ENCODE measurements at regions not wholly inside any gene's neighbourhood (a gene's known extent, or its start where the extent isn't known, plus 50 kb on each side); places are given as distances from the start of the nearest gene placed in this dataset.
"Not testable (repeated sequence)": the region's sequence is repeated elsewhere in the genome, so short reads cannot be mapped to it uniquely, and the experiment has no call there.

DNA sequence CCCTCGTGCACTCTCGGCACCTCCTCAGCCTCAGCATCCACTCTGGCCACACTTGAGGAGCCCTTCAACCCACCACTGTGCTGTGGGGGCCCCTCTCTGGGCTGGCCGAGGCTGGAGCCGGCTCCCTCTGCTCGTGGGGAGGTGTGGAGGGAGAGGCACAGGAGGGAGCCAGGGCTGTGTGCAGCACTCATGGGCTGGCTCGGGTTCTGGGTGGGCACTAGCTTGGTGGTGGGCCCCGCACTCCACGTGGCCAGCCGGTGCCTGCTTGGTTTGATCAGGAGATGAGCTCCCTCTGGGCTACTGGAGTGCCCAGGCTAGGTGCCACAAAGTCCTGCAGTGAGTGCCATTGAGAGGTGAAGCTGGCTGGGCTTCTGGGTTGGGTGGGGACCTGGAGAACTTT is 949.4 kb upstream of the GJE1 start:
- H3K4me2 ChIP-seq (ENCODE audit: low read depth, low read length) = no peak overlapping the region
- H4K20me1 ChIP-seq (ENCODE audit: insufficient read depth, low read length) = no peaks in the 10 kb centered on the region

DNA sequence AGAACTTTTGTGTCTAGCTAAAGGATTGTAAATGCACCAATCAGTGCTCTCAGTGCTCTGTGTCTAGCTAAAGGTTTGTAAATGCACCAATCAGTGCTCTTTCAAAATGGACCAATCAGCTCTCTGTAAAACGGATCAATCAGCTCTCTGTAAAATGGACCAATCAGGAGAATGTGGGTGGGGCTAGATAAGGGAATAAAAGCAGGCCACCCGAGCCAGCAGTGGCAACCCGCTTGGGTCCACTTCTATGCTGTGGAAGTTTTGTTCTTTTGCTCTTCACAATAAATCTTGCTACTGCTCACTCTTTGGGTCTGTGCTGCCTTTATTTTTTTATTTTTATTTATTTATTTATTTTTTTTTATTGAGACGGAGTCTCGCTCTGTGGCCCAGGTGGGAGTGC is 957.3 kb upstream of the GJE1 start:
- H3K36me3 ChIP-seq (replicated peaks; ENCODE audit: insufficient read depth, low read length); DNase-seq; H3K27ac ChIP-seq (ENCODE audit: low read length); H3K79me2 ChIP-seq (ENCODE audit: low read length); H2AFZ ChIP-seq (ENCODE audit: low read length); H3F3A ChIP-seq (ENCODE audit: insufficient read depth, low read length); H4K20me1 ChIP-seq (ENCODE audit: insufficient read depth, low read length); H3K4me1 ChIP-seq (ENCODE audit: low read length); H3K4me2 ChIP-seq (ENCODE audit: low read depth, low read length); H3K9ac ChIP-seq (ENCODE audit: low read length); H3K27me3 ChIP-seq (replicated peaks; ENCODE audit: insufficient read depth, low read length); H3K4me3 ChIP-seq (ENCODE audit: low read length); H3K9me2 ChIP-seq (replicated peaks; ENCODE audit: insufficient read depth, low read length); H3K9me3 ChIP-seq (replicated peaks; ENCODE audit: insufficient read depth, low read length): not testable (repeated sequence)

More for the DNA sequence above, 949.4 kb upstream of the GJE1 start:
- H3F3A ChIP-seq (ENCODE audit: insufficient read depth, low read length) = no peaks in the 10 kb centered on the region
- H3K27ac ChIP-seq (ENCODE audit: low read length) = no peak overlapping the region
- no peaks in the 10 kb centered on the region for H3K79me2 ChIP-seq (ENCODE audit: low read length)
- no peak for TF ChIP-seq EZH2 (optimal IDR thresholded peaks at IDR 0.05; ENCODE audit: low read depth, low read length)
- no peak for TF ChIP-seq EZH2phosphoT487 (IDR thresholded peaks at IDR 0.05; ENCODE audit: low read length)
- TF ChIP-seq, protein P1, sequence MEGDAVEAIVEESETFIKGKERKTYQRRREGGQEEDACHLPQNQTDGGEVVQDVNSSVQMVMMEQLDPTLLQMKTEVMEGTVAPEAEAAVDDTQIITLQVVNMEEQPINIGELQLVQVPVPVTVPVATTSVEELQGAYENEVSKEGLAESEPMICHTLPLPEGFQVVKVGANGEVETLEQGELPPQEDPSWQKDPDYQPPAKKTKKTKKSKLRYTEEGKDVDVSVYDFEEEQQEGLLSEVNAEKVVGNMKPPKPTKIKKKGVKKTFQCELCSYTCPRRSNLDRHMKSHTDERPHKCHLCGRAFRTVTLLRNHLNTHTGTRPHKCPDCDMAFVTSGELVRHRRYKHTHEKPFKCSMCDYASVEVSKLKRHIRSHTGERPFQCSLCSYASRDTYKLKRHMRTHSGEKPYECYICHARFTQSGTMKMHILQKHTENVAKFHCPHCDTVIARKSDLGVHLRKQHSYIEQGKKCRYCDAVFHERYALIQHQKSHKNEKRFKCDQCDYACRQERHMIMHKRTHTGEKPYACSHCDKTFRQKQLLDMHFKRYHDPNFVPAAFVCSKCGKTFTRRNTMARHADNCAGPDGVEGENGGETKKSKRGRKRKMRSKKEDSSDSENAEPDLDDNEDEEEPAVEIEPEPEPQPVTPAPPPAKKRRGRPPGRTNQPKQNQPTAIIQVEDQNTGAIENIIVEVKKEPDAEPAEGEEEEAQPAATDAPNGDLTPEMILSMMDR (IDR thresholded peaks at IDR 0.05; ENCODE audit: low read length) = no peak
- H3K4me1 ChIP-seq (ENCODE audit: low read length) = no peaks in the 10 kb centered on the region
- H2AFZ ChIP-seq (ENCODE audit: low read length) = no peak overlapping the region
- no peaks in the 10 kb centered on the region for H3K9me3 ChIP-seq (replicated peaks; ENCODE audit: insufficient read depth, low read length)
- no peaks in the 10 kb centered on the region for H3K36me3 ChIP-seq (replicated peaks; ENCODE audit: insufficient read depth, low read length)
- no peaks in the 10 kb centered on the region for H3K27me3 ChIP-seq (replicated peaks; ENCODE audit: insufficient read depth, low read length)
- no peaks in the 10 kb centered on the region for H3K9me2 ChIP-seq (replicated peaks; ENCODE audit: insufficient read depth, low read length)
- no peak overlapping the region for H3K9ac ChIP-seq (ENCODE audit: low read length)
- no peak overlapping the region for H3K4me3 ChIP-seq (ENCODE audit: low read length)
- DNase-seq = no peak

DNA sequence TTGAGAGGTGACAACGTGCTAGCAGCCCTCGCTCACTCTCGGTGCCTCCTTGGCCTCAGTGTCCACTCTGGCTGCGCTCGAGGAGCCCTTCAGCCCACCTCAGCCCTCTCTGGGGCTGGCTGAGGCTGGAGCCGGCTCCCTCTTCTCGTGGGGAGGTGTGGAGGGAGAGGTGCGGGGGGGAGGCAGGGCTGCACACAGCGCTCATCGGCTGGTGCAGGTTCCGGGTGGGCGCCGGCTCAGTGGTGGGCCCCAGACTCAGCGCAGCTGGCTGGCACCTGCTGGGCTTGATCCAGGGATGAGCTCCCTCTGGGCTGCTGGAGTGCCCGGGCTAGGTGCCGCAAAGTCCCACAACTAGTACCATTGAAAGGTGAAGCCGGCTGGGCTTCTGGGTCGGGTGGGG is 957.8 kb upstream of the GJE1 start:
- Histone ChIP-seq H3K27ac (ENCODE audit: low read length) (no peak overlapping the region), H3K9me2 (replicated peaks; ENCODE audit: insufficient read depth, low read length) (no peaks in the 10 kb centered on the region), H3K27me3 (replicated peaks; ENCODE audit: insufficient read depth, low read length) (no peaks in the 10 kb centered on the region), H3K4me3 (ENCODE audit: low read length) (no peak overlapping the region), H2AFZ (ENCODE audit: low read length) (no peak overlapping the region), H3K79me2 (ENCODE audit: low read length) (no peaks in the 10 kb centered on the region), H3K9me3 (replicated peaks; ENCODE audit: insufficient read depth, low read length) (no peaks in the 10 kb centered on the region), H3K36me3 (replicated peaks; ENCODE audit: insufficient read depth, low read length) (no peaks in the 10 kb centered on the region), H3K4me1 (ENCODE audit: low read length) (no peaks in the 10 kb centered on the region), H3K9ac (ENCODE audit: low read length) (no peak overlapping the region), H3F3A (ENCODE audit: insufficient read depth, low read length) (no peaks in the 10 kb centered on the region), H3K4me2 (ENCODE audit: low read depth, low read length) (no peak overlapping the region), H4K20me1 (ENCODE audit: insufficient read depth, low read length) (no peaks in the 10 kb centered on the region)
- no peak for DNase-seq
- no peak for TF ChIP-seq EZH2phosphoT487 (IDR thresholded peaks at IDR 0.05; ENCODE audit: low read length)
- TF ChIP-seq, protein P1 (IDR thresholded peaks at IDR 0.05; ENCODE audit: low read length) = no peak
- TF ChIP-seq EZH2 (optimal IDR thresholded peaks at IDR 0.05; ENCODE audit: low read depth, low read length) = no peak

DNA sequence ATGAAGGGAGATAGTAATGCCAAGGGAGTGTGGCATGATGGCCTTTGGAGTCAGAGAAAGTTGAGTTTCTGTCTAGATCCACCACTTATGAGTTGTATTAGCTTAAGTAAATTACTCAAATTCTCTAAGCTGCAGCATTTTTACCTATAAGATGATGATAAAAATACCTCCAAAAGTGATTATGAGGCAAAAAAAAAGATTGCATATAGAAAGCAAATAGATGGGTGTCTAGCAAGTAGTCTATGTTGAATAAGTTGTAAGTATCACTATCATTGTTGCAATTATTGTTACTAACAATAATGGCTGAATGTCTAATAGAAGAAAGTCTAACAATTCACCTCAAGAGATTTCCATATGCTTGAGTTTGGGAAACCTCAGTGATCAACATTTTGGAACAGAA is 959.2 kb upstream of the GJE1 start:
- H3K27me3 ChIP-seq (replicated peaks; ENCODE audit: insufficient read depth, low read length) = no peaks in the 10 kb centered on the region
- no peaks in the 10 kb centered on the region for H3K4me1 ChIP-seq (ENCODE audit: low read length)
- no peak for DNase-seq

More for the DNA sequence above, 959.2 kb upstream of the GJE1 start:
- H3K79me2 ChIP-seq (ENCODE audit: low read length) = no peaks in the 10 kb centered on the region
- H3K4me3 ChIP-seq (ENCODE audit: low read length) = no peak overlapping the region
- no peak for TF ChIP-seq EZH2phosphoT487 (IDR thresholded peaks at IDR 0.05; ENCODE audit: low read length)
- TF ChIP-seq EZH2 (optimal IDR thresholded peaks at IDR 0.05; ENCODE audit: low read depth, low read length) = no peak
- TF ChIP-seq, protein P1 (IDR thresholded peaks at IDR 0.05; ENCODE audit: low read length) = no peak
- H2AFZ ChIP-seq (ENCODE audit: low read length) = no peak overlapping the region
- no peak overlapping the region for H3K4me2 ChIP-seq (ENCODE audit: low read depth, low read length)
- H4K20me1 ChIP-seq (ENCODE audit: insufficient read depth, low read length) = no peaks in the 10 kb centered on the region
- no peak overlapping the region for H3K27ac ChIP-seq (ENCODE audit: low read length)
- no peaks in the 10 kb centered on the region for H3K36me3 ChIP-seq (replicated peaks; ENCODE audit: insufficient read depth, low read length)
- no peaks in the 10 kb centered on the region for H3F3A ChIP-seq (ENCODE audit: insufficient read depth, low read length)
- no peaks in the 10 kb centered on the region for H3K9me2 ChIP-seq (replicated peaks; ENCODE audit: insufficient read depth, low read length)
- H3K9me3 ChIP-seq (replicated peaks; ENCODE audit: insufficient read depth, low read length) = no peaks in the 10 kb centered on the region
- H3K9ac ChIP-seq (ENCODE audit: low read length) = no peak overlapping the region
